SK-N-SH (cell line): ENCODE measurements at regions not wholly inside any gene's neighbourhood (a gene's known extent, or its start where the extent isn't known, plus 50 kb on each side); places are given as distances from the start of the nearest gene placed in this dataset.

Experiments
- CTCF ChIA-PET: fragments of 300-600, 350-600 bp; formaldehyde crosslinking; extraction: SDS; loops from one replicate; lab custom pipeline; 2021; lab: Yijun Ruan, JAX
- POLR2A ChIA-PET: fragments of 350-600 bp; sonication (Branson Sonifier 250); formaldehyde crosslinking; extraction: SDS; loops from one replicate; lab custom pipeline; 2020; ENCODE audit warnings: antibody characterized with exemption, inconsistent platforms; lab: Yijun Ruan, JAX
- DNase-seq: peaks from one replicate; pipeline ENCODE4 v3.0.0; 2012
- H2AFZ ChIP-seq: fragments of 200-600 bp; sonication (generic); 2 replicates; pipeline ENCODE4 v1.8.1; 2016; ENCODE audit warnings: antibody characterized with exemption, mild to moderate bottlenecking, low read depth
- H3F3A ChIP-seq: fragments of 200-600 bp; sonication (generic); replicated peaks from 2 replicates; pipeline ENCODE3; 2016; ENCODE audit warnings: antibody characterized with exemption, mild to moderate bottlenecking; ENCODE audit not compliant: insufficient read depth
- H3K27ac ChIP-seq, 2 experiments: fragments of 200-500 bp in 1 of 2; fragments of 200-600 bp in 1 of 2; sonication (Bioruptor generic) in 1 of 2; sonication (generic), shearing (Covaris generic) in 1 of 2; 2 replicates each; pipeline versions ENCODE4 v1.5.1 to v1.6.1; 2014 to 2016; ENCODE audit warnings: low read depth in 2 of 2, inconsistent platforms in 1 of 2, low read length in 1 of 2, mild to moderate bottlenecking in 1 of 2, mixed read lengths in 1 of 2
- H3K27me3 ChIP-seq: fragments of 200-600 bp; sonication (generic), shearing (Covaris generic); 2 replicates; pipeline ENCODE4 v1.6.1; 2016; ENCODE audit warnings: mixed run types; ENCODE audit not compliant: insufficient read depth
- H3K36me3 ChIP-seq, 2 experiments: fragments of 200-500 bp in 1 of 2; fragments of 200-600 bp in 1 of 2; sonication (Bioruptor generic) in 1 of 2; sonication (generic) in 1 of 2; replicated peaks in 1 of 2; 2 replicates each; pipeline versions ENCODE3 to v1.5.1; 2014 to 2016; ENCODE audit warnings: low read length in 1 of 2, mild to moderate bottlenecking in 1 of 2; ENCODE audit not compliant: insufficient read depth in 2 of 2, control insufficient read depth in 1 of 2
- H3K4me1 ChIP-seq, 2 experiments: fragments of 200-500 bp in 1 of 2; fragments of 200-600 bp in 1 of 2; sonication (Bioruptor generic) in 1 of 2; sonication (generic), shearing (Covaris generic) in 1 of 2; 2 replicates each; pipeline versions ENCODE4 v1.5.1 to v1.6.1; 2014 to 2016; ENCODE audit warnings: low read depth in 1 of 2, low read length in 1 of 2, mixed run types in 1 of 2; ENCODE audit not compliant: insufficient read depth in 2 of 2, control insufficient read depth in 1 of 2
- H3K4me2 ChIP-seq: fragments of 200-600 bp; sonication (generic), shearing (Covaris generic); 2 replicates; pipeline ENCODE4 v1.6.1; 2017; ENCODE audit warnings: mixed run types
- H3K4me3 ChIP-seq, 2 experiments: fragments of 200-500 bp in 1 of 2; fragments of 200-600 bp in 1 of 2; sonication (Bioruptor generic) in 1 of 2; sonication (generic), shearing (Covaris generic) in 1 of 2; 2 replicates each; pipeline versions ENCODE4 v1.5.1 to v1.8.1; 2014 to 2016; ENCODE audit warnings: low read depth in 2 of 2, inconsistent platforms in 1 of 2, low read length in 1 of 2, mild to moderate bottlenecking in 1 of 2, mixed read lengths in 1 of 2, moderate library complexity in 1 of 2
- H3K79me2 ChIP-seq: fragments of 200-600 bp; sonication (generic); 2 replicates; pipeline ENCODE4 v1.8.1; 2017; ENCODE audit warnings: mild to moderate bottlenecking; ENCODE audit not compliant: insufficient read depth
- H3K9ac ChIP-seq: fragments of 200-600 bp; sonication (generic); 2 replicates; pipeline ENCODE4 v1.6.1; 2017; ENCODE audit warnings: mixed run types
- H3K9me2 ChIP-seq: fragments of 200-600 bp; sonication (generic); 2 replicates; pipeline ENCODE4 v1.6.1; 2017; ENCODE audit warnings: mixed run types
- H3K9me3 ChIP-seq: fragments of 200-600 bp; sonication (generic); 2 replicates; pipeline ENCODE4 v1.6.1; 2017; ENCODE audit warnings: mixed run types, mild to moderate bottlenecking, moderate library complexity
- H4K20me1 ChIP-seq: fragments of 200-600 bp; sonication (generic); 2 replicates; pipeline ENCODE4 v1.6.1; 2017; ENCODE audit warnings: mild to moderate bottlenecking, mixed run types; ENCODE audit not compliant: insufficient read depth
- CTCF ChIP-seq: fragments of 200-600 bp; sonication (generic); IDR thresholded peaks from 2 replicates; pipeline ENCODE4 v1.6.1; 2017; ENCODE audit warnings: antibody characterized with exemption, mild to moderate bottlenecking, moderate library complexity
- EP300 ChIP-seq, 2 experiments: IDR thresholded peaks; 2 replicates each; pipeline versions ENCODE4 v1.4.0 to v1.6.1; 2012; ENCODE audit warnings: borderline replicate concordance in 1 of 2, low read depth in 1 of 2, low read length in 1 of 2
- FOSL2 ChIP-seq: IDR thresholded peaks from 2 replicates; pipeline ENCODE4 v1.4.0; 2012; ENCODE audit warnings: low read depth, mild to moderate bottlenecking, moderate library complexity, borderline replicate concordance
- FOXJ3 ChIP-seq: sonication (generic); formaldehyde crosslinking; IDR thresholded peaks from 2 replicates; pipeline ENCODE4 v1.5.1; 2020; ENCODE audit warnings: mild to moderate bottlenecking, missing genetic modification reagents
- FOXM1 ChIP-seq: IDR thresholded peaks from 2 replicates; pipeline ENCODE4 v1.4.0; 2012; ENCODE audit warnings: low read depth, mild to moderate bottlenecking
- GABPA ChIP-seq: IDR thresholded peaks from 2 replicates; pipeline ENCODE4 v1.4.0; 2012; ENCODE audit warnings: low read depth, mild to moderate bottlenecking
- GATA2 ChIP-seq: sonication (generic); formaldehyde crosslinking; IDR thresholded peaks from 2 replicates; pipeline ENCODE4 v1.5.0; 2020; ENCODE audit warnings: mild to moderate bottlenecking, missing genetic modification reagents
- JUND ChIP-seq: IDR thresholded peaks from 2 replicates; pipeline ENCODE4 v1.4.0; 2012
- MAX ChIP-seq: IDR thresholded peaks from 2 replicates; pipeline ENCODE4 v1.4.0; 2012; ENCODE audit warnings: low read depth
- NFIC ChIP-seq: IDR thresholded peaks from 2 replicates; pipeline ENCODE4 v1.4.0; 2012; ENCODE audit warnings: borderline replicate concordance
- NRF1 ChIP-seq: IDR thresholded peaks from 2 replicates; pipeline ENCODE4 v1.6.1; 2012; ENCODE audit warnings: low read depth, mild to moderate bottlenecking, low read length
- PBX3 ChIP-seq: IDR thresholded peaks from 2 replicates; pipeline ENCODE4; 2012
- POLR2AphosphoS5 ChIP-seq: IDR thresholded peaks from 2 replicates; pipeline ENCODE4 v1.6.1; 2012; ENCODE audit warnings: low read depth, low read length
- RFX5 ChIP-seq: IDR thresholded peaks from 2 replicates; pipeline ENCODE4 v1.6.1; 2012; ENCODE audit warnings: mild to moderate bottlenecking, improper control_type of control experiment, low read length
- SMC3 ChIP-seq: IDR thresholded peaks from 2 replicates; pipeline ENCODE4 v1.6.1; 2012; ENCODE audit warnings: low read depth, low read length, improper control_type of control experiment
- TAF1 ChIP-seq: IDR thresholded peaks from 2 replicates; pipeline ENCODE4 v1.6.1; 2012; ENCODE audit warnings: low read depth, mild to moderate bottlenecking, low read length, moderate library complexity, borderline replicate concordance
- TCF12 ChIP-seq: IDR thresholded peaks from 2 replicates; pipeline ENCODE4 v1.4.0; 2012
- TEAD4 ChIP-seq: IDR thresholded peaks from 2 replicates; pipeline ENCODE4 v1.4.0; 2012; ENCODE audit warnings: mild to moderate bottlenecking, borderline replicate concordance; ENCODE audit not compliant: insufficient read depth
- YY1 ChIP-seq: IDR thresholded peaks from 2 replicates; pipeline ENCODE4 v1.4.0; 2012; ENCODE audit warnings: low read depth, mild to moderate bottlenecking
- ZBTB33 ChIP-seq: IDR thresholded peaks from 2 replicates; pipeline ENCODE4 v1.4.0; 2012; ENCODE audit warnings: low read depth, borderline replicate concordance
- WGBS: methylation state at CpG from one replicate; pipeline ENCODE4 v1.1.6; 2017; ENCODE audit warnings: low lambda C conversion rate; 5-methylcytosine and 5-hydroxymethylcytosine counted together

- H3K27ac ChIP-seq: no peak overlapping the region
- no peak for DNase-seq
- H3K9me2 ChIP-seq: no peaks in the 10 kb centered on the region
- no peak overlapping the region for H2AFZ ChIP-seq
- ChIA-PET CTCF (interaction anchor here (1.1 to 2.1 kb wide), 2 partner anchors 65 to 152 kb away, joined by 3 to 7 read pairs; no protein-coding TSS in a partner anchor), POLR2A (no interaction called here)
- TF ChIP-seq ZBTB33 (no peak), NRF1 (no peak), GABPA (no peak), TAF1 (no peak)
- H3K4me3 ChIP-seq: no peak overlapping the region
- WGBS: 59% methylated on average over 6 of the region's 6 CpGs
- peaks cover 0 to 34% of the 10 kb centered on the region in 2 experiments; a peak in 2 of 4 replicates for H3K4me1 ChIP-seq
- H3F3A ChIP-seq: peaks cover 3% of the 10 kb centered on the region
- H3K27me3 ChIP-seq: no peaks in the 10 kb centered on the region; the same call in 1 of the 2 replicates
- no peak overlapping the region for H3K4me2 ChIP-seq
- H4K20me1 ChIP-seq: no peaks in the 10 kb centered on the region
- H3K36me3 ChIP-seq: no peaks in the 10 kb centered on the region
- H3K9me3 ChIP-seq: no peaks in the 10 kb centered on the region
- no peak overlapping the region for H3K9ac ChIP-seq
- no peaks in the 10 kb centered on the region for H3K79me2 ChIP-seq
Measured at GRCh38 chr5:172544371-172545095, 90.2 kb upstream of the SH3PXD2B start.

- Histone ChIP-seq H3K9me2 (no peaks in the 10 kb centered on the region), H3K27ac (no peak overlapping the region), H3K4me2 (no peak overlapping the region), H3F3A (peaks cover 3% of the 10 kb centered on the region), H3K27me3 (no peaks in the 10 kb centered on the region; the same call in 1 of the 2 replicates), H3K36me3 (no peaks in the 10 kb centered on the region), H3K4me1 (peaks cover 0 to 31% of the 10 kb centered on the region in 2 experiments; a peak in 2 of 4 replicates), H2AFZ (no peak overlapping the region), H4K20me1 (no peaks in the 10 kb centered on the region), H3K4me3 (no peak overlapping the region), H3K9ac (no peak overlapping the region), H3K79me2 (no peaks in the 10 kb centered on the region), H3K9me3 (no peaks in the 10 kb centered on the region)
- POLR2A ChIA-PET: no interaction called here
- DNase-seq: no peak
- CTCF ChIA-PET: interaction anchor here (1.1 to 2.1 kb wide), 2 partner anchors 64 to 153 kb away, joined by 3 to 7 read pairs; no protein-coding TSS in a partner anchor
- 67% methylated on average over 10 of the region's 11 CpGs for WGBS
- TF ChIP-seq TEAD4: no peak
- no peak for TF ChIP-seq TAF1
- TF ChIP-seq NFIC: no peak
- TF ChIP-seq TCF12: peak; percentile 54; the same call in 1 of the 2 replicates
- TF ChIP-seq FOXM1: no peak
- TF ChIP-seq POLR2AphosphoS5: no peak
- TF ChIP-seq PBX3: peak; percentile 73
- TF ChIP-seq RFX5: no peak
- TF ChIP-seq JUND: no peak
- no peak for TF ChIP-seq GATA2 (CRISPR knock-in tag)
- TF ChIP-seq EP300 (IDR thresholded peaks at IDR 0.05; ENCODE audit: borderline replicate concordance in 1 of 2, low read depth in 1 of 2, low read length in 1 of 2): no peak
- TF ChIP-seq SMC3: no peak
- TF ChIP-seq GABPA: no peak
- TF ChIP-seq FOXJ3 (CRISPR knock-in tag): no peak
- TF ChIP-seq MAX: no peak
- TF ChIP-seq YY1: no peak
- no peak for TF ChIP-seq CTCF
- TF ChIP-seq FOSL2: peak; percentile 23; the same call in 1 of the 2 replicates
Measured at GRCh38 chr5:172543484-172544298, 89.4 kb upstream of the SH3PXD2B start.
